ENCODE measurements at regions not wholly inside any gene's neighbourhood (a gene's known extent, or its start where the extent isn't known, plus 50 kb on each side); places are given as distances from the start of the nearest gene placed in this dataset.
"Not testable (repeated sequence)": the region's sequence is repeated elsewhere in the genome, so short reads cannot be mapped to it uniquely, and the experiment has no call there.

DNA sequence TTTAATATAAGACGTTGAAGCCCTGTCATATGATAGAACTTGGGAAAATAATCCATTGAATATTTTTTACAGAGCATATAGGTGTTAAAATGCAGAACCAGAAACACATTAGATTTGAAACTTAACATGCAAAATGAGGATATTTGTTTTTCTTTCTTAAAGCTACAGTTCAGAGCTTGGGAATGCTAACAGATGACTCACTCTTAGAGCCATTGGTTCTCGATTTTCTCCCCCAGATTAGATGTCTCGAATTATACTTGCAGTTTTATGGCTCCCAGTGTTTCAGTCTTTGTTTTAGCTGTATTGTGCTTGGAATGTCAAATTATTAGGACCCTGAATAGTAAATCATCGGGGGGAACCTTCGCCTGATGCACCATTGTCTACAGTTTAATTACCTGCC lies 575.7 kb upstream of the ZP4 start:
- FAIRE-seq, result no peak
- TF ChIP-seq POU2F2 (IDR thresholded peaks at IDR 0.05; ENCODE audit: low read depth, low read length), result no peak
- TF ChIP-seq PAX5 (IDR thresholded peaks at IDR 0.05; ENCODE audit: insufficient read depth, low read length, severe bottlenecking), result no peak
- TF ChIP-seq POLR2AphosphoS5 (IDR thresholded peaks at IDR 0.05; ENCODE audit: low read depth, low read length), result no peak
- TF ChIP-seq POLR2A (IDR thresholded peaks at IDR 0.05; ENCODE audit: low read depth, low read length), result no peak
- TF ChIP-seq SPI1 (IDR thresholded peaks at IDR 0.05; ENCODE audit: low read depth, low read length), result no peak
- no peak for TF ChIP-seq TAF1 (IDR thresholded peaks at IDR 0.05; ENCODE audit: low read depth, low read length)
- DNase-seq (ENCODE audit: insufficient read length, low spot score), result no peak

GRCh38 chr1:238465449-238465848 lies 574.7 kb upstream of the ZP4 start:
- TF ChIP-seq POLR2A (IDR thresholded peaks at IDR 0.05; ENCODE audit: low read depth, low read length) (no peak), PAX5 (IDR thresholded peaks at IDR 0.05; ENCODE audit: insufficient read depth, low read length, severe bottlenecking) (no peak), POLR2AphosphoS5 (IDR thresholded peaks at IDR 0.05; ENCODE audit: low read depth, low read length) (no peak)
- FAIRE-seq (no peak), DNase-seq (ENCODE audit: insufficient read length, low spot score) (no peak)

DNA sequence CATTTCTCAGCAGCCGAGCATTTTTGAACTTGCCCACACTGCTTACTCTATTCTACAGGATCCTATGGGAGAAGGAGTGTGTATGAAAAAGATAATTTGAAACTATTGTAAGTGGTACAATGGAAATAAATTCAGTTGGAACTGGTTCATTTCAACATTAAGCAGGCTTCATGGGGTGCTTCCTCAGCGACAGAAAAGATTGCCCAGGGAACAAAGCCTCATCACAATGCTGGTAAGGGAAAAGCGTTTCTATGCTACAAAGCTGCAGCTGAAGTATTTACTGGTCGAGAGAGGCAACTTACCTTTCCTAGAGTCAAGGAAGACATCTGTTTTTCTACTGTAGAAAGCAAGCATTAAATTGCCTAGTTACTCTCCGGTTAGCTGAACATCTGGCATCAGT lies 568.2 kb upstream of the ZP4 start:
- DNase-seq (ENCODE audit: insufficient read length, low spot score) (no peak), FAIRE-seq (no peak)
- TF ChIP-seq POLR2AphosphoS5 (IDR thresholded peaks at IDR 0.05; ENCODE audit: low read depth, low read length), result no peak
- TF ChIP-seq POU2F2 (IDR thresholded peaks at IDR 0.05; ENCODE audit: low read depth, low read length), result no peak
- no peak for TF ChIP-seq POLR2A (IDR thresholded peaks at IDR 0.05; ENCODE audit: low read depth, low read length)
- TF ChIP-seq TAF1 (IDR thresholded peaks at IDR 0.05; ENCODE audit: low read depth, low read length), result no peak
- TF ChIP-seq SPI1 (IDR thresholded peaks at IDR 0.05; ENCODE audit: low read depth, low read length), result no peak
- no peak for TF ChIP-seq PAX5 (IDR thresholded peaks at IDR 0.05; ENCODE audit: insufficient read depth, low read length, severe bottlenecking)

GRCh38 chr1:238457610-238458009 lies 566.9 kb upstream of the ZP4 start:
- DNase-seq (ENCODE audit: insufficient read length, low spot score) (no peak), FAIRE-seq (no peak)
- TF ChIP-seq PAX5 (IDR thresholded peaks at IDR 0.05; ENCODE audit: insufficient read depth, low read length, severe bottlenecking) (no peak), SPI1 (IDR thresholded peaks at IDR 0.05; ENCODE audit: low read depth, low read length) (no peak), POU2F2 (IDR thresholded peaks at IDR 0.05; ENCODE audit: low read depth, low read length) (no peak), POLR2A (IDR thresholded peaks at IDR 0.05; ENCODE audit: low read depth, low read length) (no peak), POLR2AphosphoS5 (IDR thresholded peaks at IDR 0.05; ENCODE audit: low read depth, low read length) (no peak), TAF1 (IDR thresholded peaks at IDR 0.05; ENCODE audit: low read depth, low read length) (no peak)

DNA sequence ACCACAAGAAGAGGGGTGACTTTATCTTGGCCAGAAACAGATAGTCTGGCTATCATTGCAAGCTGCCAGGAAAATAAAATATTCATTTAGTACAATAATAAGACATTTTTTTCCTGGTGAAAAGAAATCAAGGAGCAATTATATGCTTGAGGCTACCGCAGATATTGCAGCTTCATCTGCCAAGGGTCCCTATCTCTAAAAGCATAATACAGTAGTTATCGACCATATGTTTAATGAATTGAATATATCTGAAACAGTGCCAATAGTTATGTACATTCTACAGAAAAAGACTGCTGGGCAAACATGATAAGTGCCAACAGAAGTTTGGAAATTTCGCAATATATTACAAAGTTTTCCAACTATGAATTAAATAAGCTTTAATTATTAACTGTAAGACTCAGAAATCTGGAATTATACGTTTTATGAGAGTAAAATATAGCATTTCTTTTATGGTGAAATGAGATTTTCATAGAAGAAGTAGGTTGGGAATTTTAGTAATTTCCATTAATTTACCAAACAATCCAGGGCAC lies 561.1 kb upstream of the ZP4 start:
- FAIRE-seq (no peak), DNase-seq (ENCODE audit: insufficient read length, low spot score) (no peak)
- TF ChIP-seq TAF1 (IDR thresholded peaks at IDR 0.05; ENCODE audit: low read depth, low read length) (no peak), POLR2A (IDR thresholded peaks at IDR 0.05; ENCODE audit: low read depth, low read length) (no peak), POLR2AphosphoS5 (IDR thresholded peaks at IDR 0.05; ENCODE audit: low read depth, low read length) (no peak), SPI1 (IDR thresholded peaks at IDR 0.05; ENCODE audit: low read depth, low read length) (no peak), POU2F2 (IDR thresholded peaks at IDR 0.05; ENCODE audit: low read depth, low read length) (no peak), PAX5 (IDR thresholded peaks at IDR 0.05; ENCODE audit: insufficient read depth, low read length, severe bottlenecking) (no peak)

DNA sequence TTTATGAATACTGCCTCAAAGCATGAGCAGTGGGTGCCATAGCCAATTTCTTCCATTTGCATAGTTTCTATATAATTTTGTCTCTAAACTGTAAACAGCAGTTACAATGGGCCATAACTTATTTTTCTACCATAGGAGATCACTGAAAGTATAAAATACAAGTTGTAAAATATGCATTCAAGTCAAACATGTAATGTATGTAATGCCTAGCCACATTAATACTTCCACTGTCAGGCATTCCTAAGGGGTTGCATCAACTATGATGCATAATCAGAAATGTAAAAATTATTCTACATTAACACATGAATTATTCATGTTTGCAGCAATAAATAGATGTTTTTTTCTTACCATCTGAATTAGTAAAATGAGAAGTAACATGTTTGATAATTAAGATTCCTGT lies 560.3 kb upstream of the ZP4 start:
- TF ChIP-seq POU2F2 (IDR thresholded peaks at IDR 0.05; ENCODE audit: low read depth, low read length), result no peak
- no peak for TF ChIP-seq SPI1 (IDR thresholded peaks at IDR 0.05; ENCODE audit: low read depth, low read length)
- no peak for TF ChIP-seq TAF1 (IDR thresholded peaks at IDR 0.05; ENCODE audit: low read depth, low read length)
- no peak for TF ChIP-seq POLR2AphosphoS5 (IDR thresholded peaks at IDR 0.05; ENCODE audit: low read depth, low read length)
- TF ChIP-seq POLR2A (IDR thresholded peaks at IDR 0.05; ENCODE audit: low read depth, low read length), result no peak
- no peak for TF ChIP-seq PAX5 (IDR thresholded peaks at IDR 0.05; ENCODE audit: insufficient read depth, low read length, severe bottlenecking)
- DNase-seq (ENCODE audit: insufficient read length, low spot score) (no peak), FAIRE-seq (no peak)

GRCh38 chr1:238443687-238444086 lies 553.0 kb upstream of the ZP4 start:
- DNase-seq (ENCODE audit: insufficient read length, low spot score) (no peak), FAIRE-seq (no peak)
- no peak for TF ChIP-seq SPI1 (IDR thresholded peaks at IDR 0.05; ENCODE audit: low read depth, low read length)
- no peak for TF ChIP-seq POU2F2 (IDR thresholded peaks at IDR 0.05; ENCODE audit: low read depth, low read length)
- no peak for TF ChIP-seq TAF1 (IDR thresholded peaks at IDR 0.05; ENCODE audit: low read depth, low read length)
- no peak for TF ChIP-seq POLR2AphosphoS5 (IDR thresholded peaks at IDR 0.05; ENCODE audit: low read depth, low read length)
- TF ChIP-seq PAX5 (IDR thresholded peaks at IDR 0.05; ENCODE audit: insufficient read depth, low read length, severe bottlenecking), result no peak
- TF ChIP-seq POLR2A (IDR thresholded peaks at IDR 0.05; ENCODE audit: low read depth, low read length), result no peak

DNA sequence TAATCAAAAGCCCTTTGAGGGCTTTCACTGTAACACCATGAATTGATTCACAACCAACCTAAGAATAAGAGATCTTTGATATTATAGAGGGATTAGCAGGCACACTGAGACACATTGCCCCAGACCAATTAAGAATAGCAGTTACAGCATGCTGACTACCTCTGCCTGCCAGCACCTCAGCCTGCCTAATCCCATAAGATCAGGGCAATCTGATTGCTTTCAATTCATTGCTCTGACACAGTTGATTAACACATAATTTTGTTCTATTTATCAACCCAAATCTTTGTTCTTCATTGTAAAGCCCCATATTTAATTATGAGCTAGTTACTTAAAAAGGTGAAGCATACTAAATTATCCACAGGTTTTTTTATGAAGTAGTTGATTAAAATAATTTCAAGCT lies 548.8 kb upstream of the ZP4 start:
- DNase-seq (ENCODE audit: insufficient read length, low spot score), result no peak
- FAIRE-seq, result no peak
- no peak for TF ChIP-seq POLR2A (IDR thresholded peaks at IDR 0.05; ENCODE audit: low read depth, low read length)
- no peak for TF ChIP-seq POLR2AphosphoS5 (IDR thresholded peaks at IDR 0.05; ENCODE audit: low read depth, low read length)
- no peak for TF ChIP-seq POU2F2 (IDR thresholded peaks at IDR 0.05; ENCODE audit: low read depth, low read length)
- no peak for TF ChIP-seq PAX5 (IDR thresholded peaks at IDR 0.05; ENCODE audit: insufficient read depth, low read length, severe bottlenecking)
- TF ChIP-seq TAF1 (IDR thresholded peaks at IDR 0.05; ENCODE audit: low read depth, low read length), result no peak
- TF ChIP-seq SPI1 (IDR thresholded peaks at IDR 0.05; ENCODE audit: low read depth, low read length), result no peak

- no peak for FAIRE-seq
Measured at GRCh38 chr1:238438311-238439270, 547.9 kb upstream of the ZP4 start.

GRCh38 chr1:238429703-238430102 lies 539.0 kb upstream of the ZP4 start:
- DNase-seq (ENCODE audit: insufficient read length, low spot score); FAIRE-seq: not testable (repeated sequence)

More at GRCh38 chr1:238438311-238439270, 547.9 kb upstream of the ZP4 start:
- no peak for DNase-seq (ENCODE audit: insufficient read length, low spot score)
- TF ChIP-seq POU2F2 (IDR thresholded peaks at IDR 0.05; ENCODE audit: low read depth, low read length) (no peak), TAF1 (IDR thresholded peaks at IDR 0.05; ENCODE audit: low read depth, low read length) (no peak), SPI1 (IDR thresholded peaks at IDR 0.05; ENCODE audit: low read depth, low read length) (no peak), PAX5 (IDR thresholded peaks at IDR 0.05; ENCODE audit: insufficient read depth, low read length, severe bottlenecking) (no peak), POLR2A (IDR thresholded peaks at IDR 0.05; ENCODE audit: low read depth, low read length) (no peak), POLR2AphosphoS5 (IDR thresholded peaks at IDR 0.05; ENCODE audit: low read depth, low read length) (no peak)

Data from GM12891 (cell line).